OCI-LY7 (cell line): ENCODE measurements at regions not wholly inside any gene's neighbourhood (a gene's known extent, or its start where the extent isn't known, plus 50 kb on each side); places are given as distances from the start of the nearest gene placed in this dataset.

Experiments
- EZH2phosphoT487 ChIP-seq: fragments of 200-600 bp; sonication (generic); IDR thresholded peaks from 2 replicates; pipeline ENCODE4 v1.6.1; 2018; ENCODE audit warnings: low read depth, borderline replicate concordance, mild to moderate bottlenecking, mixed run types, antibody characterized with exemption, low read length, moderate library complexity, mixed read lengths
- TF ChIP-seq, protein P1 (sequence below): fragments of 200-600 bp; sonication (generic); conservative IDR thresholded peaks from 2 replicates; pipeline ENCODE4 v1.5.1; 2014; ENCODE audit warnings: mild to moderate bottlenecking, antibody characterized with exemption, low read length, moderate library complexity, mixed read lengths

DNA sequence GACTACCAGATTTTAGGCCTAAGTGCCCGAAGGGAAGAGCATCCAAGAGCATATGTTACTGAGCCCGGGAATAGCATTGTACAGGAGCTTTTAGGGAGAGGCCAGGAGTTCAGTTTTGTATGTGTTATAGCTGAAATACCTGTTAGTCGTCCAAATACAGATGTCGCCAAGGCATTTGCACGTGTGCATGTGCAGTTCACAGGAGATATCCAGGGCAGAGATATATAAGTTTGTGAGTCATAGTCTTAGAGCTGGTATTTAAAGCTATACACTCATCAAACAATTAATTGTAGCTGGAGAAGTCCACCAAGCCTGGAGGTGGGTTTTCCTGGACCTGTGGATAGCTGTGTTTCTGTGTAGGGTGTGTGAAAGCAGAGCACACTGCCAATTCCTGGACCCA, 394.0 kb upstream of the FZD8 start:
- TF ChIP-seq, protein P1, sequence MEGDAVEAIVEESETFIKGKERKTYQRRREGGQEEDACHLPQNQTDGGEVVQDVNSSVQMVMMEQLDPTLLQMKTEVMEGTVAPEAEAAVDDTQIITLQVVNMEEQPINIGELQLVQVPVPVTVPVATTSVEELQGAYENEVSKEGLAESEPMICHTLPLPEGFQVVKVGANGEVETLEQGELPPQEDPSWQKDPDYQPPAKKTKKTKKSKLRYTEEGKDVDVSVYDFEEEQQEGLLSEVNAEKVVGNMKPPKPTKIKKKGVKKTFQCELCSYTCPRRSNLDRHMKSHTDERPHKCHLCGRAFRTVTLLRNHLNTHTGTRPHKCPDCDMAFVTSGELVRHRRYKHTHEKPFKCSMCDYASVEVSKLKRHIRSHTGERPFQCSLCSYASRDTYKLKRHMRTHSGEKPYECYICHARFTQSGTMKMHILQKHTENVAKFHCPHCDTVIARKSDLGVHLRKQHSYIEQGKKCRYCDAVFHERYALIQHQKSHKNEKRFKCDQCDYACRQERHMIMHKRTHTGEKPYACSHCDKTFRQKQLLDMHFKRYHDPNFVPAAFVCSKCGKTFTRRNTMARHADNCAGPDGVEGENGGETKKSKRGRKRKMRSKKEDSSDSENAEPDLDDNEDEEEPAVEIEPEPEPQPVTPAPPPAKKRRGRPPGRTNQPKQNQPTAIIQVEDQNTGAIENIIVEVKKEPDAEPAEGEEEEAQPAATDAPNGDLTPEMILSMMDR = no peak
- TF ChIP-seq EZH2phosphoT487 = no peak
